ENCODE measurements at regions not wholly inside any gene's neighbourhood (a gene's known extent, or its start where the extent isn't known, plus 50 kb on each side); places are given as distances from the start of the nearest gene placed in this dataset.

DNA sequence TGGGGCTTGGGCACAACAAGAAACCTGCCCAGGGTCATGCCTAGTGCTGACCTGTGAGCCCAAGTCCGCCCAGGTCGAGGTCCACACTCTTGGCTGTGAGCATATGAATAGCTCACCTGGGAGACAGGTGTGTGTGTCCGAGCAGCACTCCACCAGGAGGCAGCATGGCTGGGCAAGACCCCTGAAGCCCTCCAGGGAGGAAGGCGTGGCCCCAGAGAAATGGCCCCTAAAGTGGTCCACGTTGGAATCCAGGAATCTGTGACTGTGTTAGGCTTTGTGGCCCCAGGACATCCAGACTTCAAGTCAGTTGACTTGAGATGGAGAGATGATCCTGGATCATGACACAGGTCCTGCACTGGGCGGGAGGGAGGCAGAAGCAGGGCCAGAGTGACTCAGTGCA is 138.8 kb downstream of the CPZ start:
- no peaks in the 10 kb centered on the region for H4K20me1 ChIP-seq (replicated peaks; ENCODE audit: control insufficient read depth, extremely low read depth, insufficient read depth, low read length)
- H3K4me1 ChIP-seq (ENCODE audit: control insufficient read depth, extremely low read depth, insufficient read depth, low read length): no peaks in the 10 kb centered on the region
- no peak overlapping the region for H2AFZ ChIP-seq (ENCODE audit: low read depth, low read length)
- no peak for FAIRE-seq
- H3K27me3 ChIP-seq (ENCODE audit: control insufficient read depth in 2 of 2, insufficient read depth in 2 of 2, low read length in 2 of 2): no peaks in the 10 kb centered on the region
- no peak overlapping the region for H3K4me2 ChIP-seq (ENCODE audit: insufficient read depth, low read length)
- intact Hi-C loops (cut with micrococcal nuclease) (no loop called here), dilution Hi-C loops (cut with MboI; ENCODE audit: extremely low pct_ligation_motif_present, low sequenced_read_pairs) (no loop called here)
- no peak overlapping the region for H3K9ac ChIP-seq (replicated peaks; ENCODE audit: extremely low read depth, insufficient read depth, low read length)
- H3K9me3 ChIP-seq (replicated peaks; ENCODE audit: control insufficient read depth, insufficient read depth, low read length): no peaks in the 10 kb centered on the region
- ChIA-PET CTCF (no interaction called here), POLR2A (no interaction called here)
- no peaks in the 10 kb centered on the region for H3K36me3 ChIP-seq (ENCODE audit: control insufficient read depth in 2 of 2, extremely low read depth in 1 of 2, insufficient read depth in 2 of 2, low read length in 2 of 2)
- no peaks in the 10 kb centered on the region for H3K9me1 ChIP-seq (replicated peaks; ENCODE audit: control insufficient read depth, extremely low read depth, insufficient read depth, low read length)
- BruUV-seq (replicated peaks): no TSS peak
- DNase-seq (ENCODE audit: low read depth, low spot score): no peak
- H3K27ac ChIP-seq (ENCODE audit: insufficient read depth, low read depth, low read length): no peak overlapping the region
- no peaks in the 10 kb centered on the region for H3K79me2 ChIP-seq (ENCODE audit: control insufficient read depth, insufficient read depth, low read length)
- no peak for TF ChIP-seq EZH2 (IDR thresholded peaks at IDR 0.05; ENCODE audit: borderline replicate concordance, low read depth, low read length, severe bottlenecking)
- no peak for TF ChIP-seq MAX (IDR thresholded peaks at IDR 0.05; ENCODE audit: insufficient read depth, insufficient read length)
- no peak for TF ChIP-seq CTCF (IDR thresholded peaks at IDR 0.05; ENCODE audit: extremely low read depth in 1 of 2, insufficient read depth in 1 of 2, low read depth in 1 of 2, low read length in 2 of 2)
- no peak for TF ChIP-seq JUN (IDR thresholded peaks at IDR 0.05; ENCODE audit: borderline replicate concordance, insufficient read depth, insufficient read length, low read depth)
- TF ChIP-seq POLR2AphosphoS5 (IDR thresholded peaks at IDR 0.05; ENCODE audit: insufficient read depth, low read depth, low read length): no peak
- no peak for TF ChIP-seq GATA2 (IDR thresholded peaks at IDR 0.05; ENCODE audit: insufficient read depth, insufficient read length, low read depth, low read length)
- no peak overlapping the region for H3K4me3 ChIP-seq (replicated peaks in 1 of 3; ENCODE audit: insufficient read depth in 1 of 3, low read depth in 1 of 3, low read length in 3 of 3)

DNA sequence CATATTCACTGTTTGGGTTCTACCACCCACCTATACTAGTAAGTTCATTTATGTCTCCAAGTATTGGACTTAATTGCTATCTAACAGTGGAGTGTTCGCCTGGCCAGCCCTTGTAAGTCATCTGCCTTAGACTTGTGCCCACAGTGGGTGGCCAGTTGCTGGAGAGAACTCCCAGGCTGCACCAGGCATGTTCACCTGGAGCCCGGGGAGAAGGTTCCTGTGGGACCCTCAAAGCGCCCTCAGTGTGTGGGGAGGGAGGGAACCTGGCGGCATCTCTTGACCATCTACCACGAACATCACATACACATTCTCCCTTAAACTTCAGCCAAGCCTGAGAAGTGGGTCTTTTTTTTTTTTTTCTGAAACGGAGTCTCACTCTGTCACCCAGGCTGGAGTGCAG is 138.1 kb downstream of the CPZ start:
- no peaks in the 10 kb centered on the region for H3K79me2 ChIP-seq (ENCODE audit: control insufficient read depth, insufficient read depth, low read length)
- H2AFZ ChIP-seq (ENCODE audit: low read depth, low read length): no peak overlapping the region
- H3K9me1 ChIP-seq (replicated peaks; ENCODE audit: control insufficient read depth, extremely low read depth, insufficient read depth, low read length): no peaks in the 10 kb centered on the region
- H3K4me2 ChIP-seq (ENCODE audit: insufficient read depth, low read length): no peak overlapping the region
- H4K20me1 ChIP-seq (replicated peaks; ENCODE audit: control insufficient read depth, extremely low read depth, insufficient read depth, low read length): no peaks in the 10 kb centered on the region
- H3K9ac ChIP-seq (replicated peaks; ENCODE audit: extremely low read depth, insufficient read depth, low read length): no peak overlapping the region
- DNase-seq (ENCODE audit: low read depth, low spot score) (no peak), FAIRE-seq (no peak)
- H3K4me3 ChIP-seq (replicated peaks in 1 of 3; ENCODE audit: insufficient read depth in 1 of 3, low read depth in 1 of 3, low read length in 3 of 3): no peak overlapping the region
- H3K27ac ChIP-seq (ENCODE audit: insufficient read depth, low read depth, low read length): no peak overlapping the region
- H3K9me3 ChIP-seq (replicated peaks; ENCODE audit: control insufficient read depth, insufficient read depth, low read length): no peaks in the 10 kb centered on the region
- BruUV-seq (replicated peaks): no TSS peak
- no peaks in the 10 kb centered on the region for H3K36me3 ChIP-seq (ENCODE audit: control insufficient read depth in 2 of 2, extremely low read depth in 1 of 2, insufficient read depth in 2 of 2, low read length in 2 of 2)
- POLR2A ChIA-PET: no interaction called here
- intact Hi-C loops (cut with micrococcal nuclease): no loop called here
- no peak for TF ChIP-seq JUN (IDR thresholded peaks at IDR 0.05; ENCODE audit: borderline replicate concordance, insufficient read depth, insufficient read length, low read depth)
- TF ChIP-seq CTCF (IDR thresholded peaks at IDR 0.05; ENCODE audit: extremely low read depth in 1 of 2, insufficient read depth in 1 of 2, low read depth in 1 of 2, low read length in 2 of 2): no peak
- TF ChIP-seq GATA2 (IDR thresholded peaks at IDR 0.05; ENCODE audit: insufficient read depth, insufficient read length, low read depth, low read length): no peak
- no peak for TF ChIP-seq MAX (IDR thresholded peaks at IDR 0.05; ENCODE audit: insufficient read depth, insufficient read length)
- TF ChIP-seq POLR2AphosphoS5 (IDR thresholded peaks at IDR 0.05; ENCODE audit: insufficient read depth, low read depth, low read length): no peak
- TF ChIP-seq EZH2 (IDR thresholded peaks at IDR 0.05; ENCODE audit: borderline replicate concordance, low read depth, low read length, severe bottlenecking): no peak
- no peak for TF ChIP-seq MYC (IDR thresholded peaks at IDR 0.05; ENCODE audit: low read depth, low read length)
- no peak for TF ChIP-seq POLR2A (IDR thresholded peaks at IDR 0.05; ENCODE audit: low read depth, low read length)
- TF ChIP-seq FOS (IDR thresholded peaks at IDR 0.05; ENCODE audit: borderline replicate concordance, insufficient read depth, low read length): no peak
- no peaks in the 10 kb centered on the region for H3K4me1 ChIP-seq (ENCODE audit: control insufficient read depth, extremely low read depth, insufficient read depth, low read length)
- CTCF ChIA-PET: no interaction called here
- dilution Hi-C loops (cut with MboI; ENCODE audit: extremely low pct_ligation_motif_present, low sequenced_read_pairs): no loop called here
- H3K27me3 ChIP-seq (ENCODE audit: control insufficient read depth in 2 of 2, insufficient read depth in 2 of 2, low read length in 2 of 2): no peaks in the 10 kb centered on the region
